OCI-LY1 (cell line): ENCODE measurements at regions not wholly inside any gene's neighbourhood (a gene's known extent, or its start where the extent isn't known, plus 50 kb on each side); places are given as distances from the start of the nearest gene placed in this dataset.

Experiments used
- EZH2 ChIP-seq: fragments of 200-600 bp; sonication (generic), shearing (Covaris generic); IDR thresholded peaks from 2 replicates; pipeline ENCODE4 v1.8.0; 2017; ENCODE audit warnings: borderline replicate concordance, mixed run types, mild to moderate bottlenecking, antibody characterized with exemption, low read length, moderate library complexity, mixed read lengths
- TF ChIP-seq, protein P1 (sequence below): fragments of 200-600 bp; sonication (generic), shearing (Covaris generic); IDR thresholded peaks from 2 replicates; pipeline ENCODE4 v1.5.1; 2017; ENCODE audit warnings: mild to moderate bottlenecking, antibody characterized with exemption, low read length, moderate library complexity, mixed read lengths

DNA sequence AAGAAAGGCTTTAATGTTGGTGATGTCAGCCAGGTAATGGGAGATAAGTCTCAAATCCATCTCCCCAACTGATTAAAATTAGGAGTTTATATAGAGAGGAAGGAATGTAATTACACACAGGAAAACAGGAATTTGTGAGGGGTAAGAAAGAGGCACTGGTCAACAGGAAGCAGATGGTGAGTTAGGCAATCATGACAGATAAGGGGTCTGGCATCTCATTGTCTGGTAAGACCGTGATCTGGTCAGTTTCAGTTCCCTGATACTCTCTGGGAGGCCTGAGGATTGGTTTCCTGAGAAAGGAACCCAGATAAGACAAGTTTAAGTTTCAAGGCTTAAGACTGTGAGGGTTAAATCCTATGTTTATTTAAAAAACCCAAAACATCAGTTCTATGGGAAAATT is 414.7 kb upstream of the ARRDC4 start:
- TF ChIP-seq, protein P1, sequence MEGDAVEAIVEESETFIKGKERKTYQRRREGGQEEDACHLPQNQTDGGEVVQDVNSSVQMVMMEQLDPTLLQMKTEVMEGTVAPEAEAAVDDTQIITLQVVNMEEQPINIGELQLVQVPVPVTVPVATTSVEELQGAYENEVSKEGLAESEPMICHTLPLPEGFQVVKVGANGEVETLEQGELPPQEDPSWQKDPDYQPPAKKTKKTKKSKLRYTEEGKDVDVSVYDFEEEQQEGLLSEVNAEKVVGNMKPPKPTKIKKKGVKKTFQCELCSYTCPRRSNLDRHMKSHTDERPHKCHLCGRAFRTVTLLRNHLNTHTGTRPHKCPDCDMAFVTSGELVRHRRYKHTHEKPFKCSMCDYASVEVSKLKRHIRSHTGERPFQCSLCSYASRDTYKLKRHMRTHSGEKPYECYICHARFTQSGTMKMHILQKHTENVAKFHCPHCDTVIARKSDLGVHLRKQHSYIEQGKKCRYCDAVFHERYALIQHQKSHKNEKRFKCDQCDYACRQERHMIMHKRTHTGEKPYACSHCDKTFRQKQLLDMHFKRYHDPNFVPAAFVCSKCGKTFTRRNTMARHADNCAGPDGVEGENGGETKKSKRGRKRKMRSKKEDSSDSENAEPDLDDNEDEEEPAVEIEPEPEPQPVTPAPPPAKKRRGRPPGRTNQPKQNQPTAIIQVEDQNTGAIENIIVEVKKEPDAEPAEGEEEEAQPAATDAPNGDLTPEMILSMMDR: no peak
- TF ChIP-seq EZH2: no peak
